ENCODE measurements at regions not wholly inside any gene's neighbourhood (a gene's known extent, or its start where the extent isn't known, plus 50 kb on each side); places are given as distances from the start of the nearest gene placed in this dataset.

DNA sequence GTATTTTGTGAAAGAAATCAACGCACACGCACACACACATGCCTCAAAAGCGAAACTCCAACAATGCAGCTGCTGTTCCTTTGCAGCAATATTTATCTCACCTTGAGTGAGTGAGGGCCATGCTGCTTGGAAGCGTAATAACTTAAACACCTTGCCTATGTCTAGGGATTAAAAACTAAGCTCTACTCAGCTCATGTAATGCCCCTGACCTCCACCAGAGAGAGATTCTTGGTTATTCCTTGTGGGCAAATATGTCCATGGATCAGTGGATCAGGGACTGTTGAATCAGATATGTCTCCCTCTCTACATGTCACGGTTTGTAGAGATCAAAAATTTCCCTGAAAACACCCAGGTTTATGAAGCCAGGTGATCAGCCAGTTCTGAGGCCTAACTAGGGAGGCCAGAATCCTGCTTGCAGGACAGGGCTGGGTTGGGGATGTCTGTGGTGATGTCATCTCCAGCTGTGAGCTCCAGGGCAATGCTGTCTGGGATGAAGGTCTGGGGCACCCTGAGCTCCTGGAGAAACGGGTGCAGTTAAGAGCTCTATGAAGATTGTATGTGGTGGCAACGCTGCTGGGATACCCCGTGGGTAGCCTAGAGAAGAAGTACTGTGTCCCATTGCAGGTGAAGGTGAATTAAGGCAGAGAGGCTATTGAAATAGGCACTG, 149.4 kb downstream of the KCNJ12 start:
- TF ChIP-seq, protein P1, sequence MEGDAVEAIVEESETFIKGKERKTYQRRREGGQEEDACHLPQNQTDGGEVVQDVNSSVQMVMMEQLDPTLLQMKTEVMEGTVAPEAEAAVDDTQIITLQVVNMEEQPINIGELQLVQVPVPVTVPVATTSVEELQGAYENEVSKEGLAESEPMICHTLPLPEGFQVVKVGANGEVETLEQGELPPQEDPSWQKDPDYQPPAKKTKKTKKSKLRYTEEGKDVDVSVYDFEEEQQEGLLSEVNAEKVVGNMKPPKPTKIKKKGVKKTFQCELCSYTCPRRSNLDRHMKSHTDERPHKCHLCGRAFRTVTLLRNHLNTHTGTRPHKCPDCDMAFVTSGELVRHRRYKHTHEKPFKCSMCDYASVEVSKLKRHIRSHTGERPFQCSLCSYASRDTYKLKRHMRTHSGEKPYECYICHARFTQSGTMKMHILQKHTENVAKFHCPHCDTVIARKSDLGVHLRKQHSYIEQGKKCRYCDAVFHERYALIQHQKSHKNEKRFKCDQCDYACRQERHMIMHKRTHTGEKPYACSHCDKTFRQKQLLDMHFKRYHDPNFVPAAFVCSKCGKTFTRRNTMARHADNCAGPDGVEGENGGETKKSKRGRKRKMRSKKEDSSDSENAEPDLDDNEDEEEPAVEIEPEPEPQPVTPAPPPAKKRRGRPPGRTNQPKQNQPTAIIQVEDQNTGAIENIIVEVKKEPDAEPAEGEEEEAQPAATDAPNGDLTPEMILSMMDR (IDR thresholded peaks at IDR 0.05), result no peak
- no peak for TF ChIP-seq POLR2A (IDR thresholded peaks at IDR 0.05)

All from breast epithelium (tissue), 3 donors.